ENCODE measurements at regions not wholly inside any gene's neighbourhood (a gene's known extent, or its start where the extent isn't known, plus 50 kb on each side); places are given as distances from the start of the nearest gene placed in this dataset.

- DNase-seq (ENCODE audit: low read depth): no peak
Measured at GRCh38 chr11:104594228-104594958, 303.9 kb downstream of the CASP12 start.

- no peak for DNase-seq (ENCODE audit: low read depth)
Measured at GRCh38 chr11:104588970-104589369, 309.3 kb downstream of the CASP12 start.

- no peak for DNase-seq (ENCODE audit: low read depth)
Measured at GRCh38 chr11:104588446-104588845, 309.8 kb downstream of the CASP12 start.

- no peak for DNase-seq (ENCODE audit: low read depth)
Measured at GRCh38 chr11:104584823-104585222, 313.4 kb downstream of the CASP12 start.

GRCh38 chr11:104583857-104584256 is 314.4 kb downstream of the CASP12 start:
- no peak for DNase-seq (ENCODE audit: low read depth)

- no peak for DNase-seq (ENCODE audit: low read depth)
Measured at GRCh38 chr11:104582431-104582830, 315.8 kb downstream of the CASP12 start.

- no peak for DNase-seq (ENCODE audit: low read depth)
Measured at GRCh38 chr11:104581246-104581980, 316.8 kb downstream of the CASP12 start.

GRCh38 chr11:104573441-104573990 is 324.7 kb downstream of the CASP12 start:
- DNase-seq (ENCODE audit: low read depth): no peak

GRCh38 chr11:104572279-104572678 is 326.0 kb downstream of the CASP12 start:
- no peak for DNase-seq (ENCODE audit: low read depth)

GRCh38 chr11:104570078-104570701 is 328.1 kb downstream of the CASP12 start:
- no peak for DNase-seq (ENCODE audit: low read depth)

- no peak for DNase-seq (ENCODE audit: low read depth)
Measured at GRCh38 chr11:104565583-104565961, 332.7 kb downstream of the CASP12 start.

- DNase-seq (ENCODE audit: low read depth): no peak
Measured at GRCh38 chr11:104564921-104565582, 333.2 kb downstream of the CASP12 start.

- no peak for DNase-seq (ENCODE audit: low read depth)
Measured at GRCh38 chr11:104556606-104557301, 341.5 kb downstream of the CASP12 start.

GRCh38 chr11:104549019-104549418 is 349.2 kb downstream of the CASP12 start:
- no peak for DNase-seq (ENCODE audit: low read depth)

- no peak for DNase-seq (ENCODE audit: low read depth)
Measured at GRCh38 chr11:104547996-104548661, 350.1 kb downstream of the CASP12 start.

- DNase-seq (ENCODE audit: low read depth): no peak
Measured at GRCh38 chr11:104546501-104546900, 351.8 kb downstream of the CASP12 start.

GRCh38 chr11:104541701-104542100 is 356.6 kb downstream of the CASP12 start:
- DNase-seq (ENCODE audit: low read depth): no peak

GRCh38 chr11:104538313-104538712 is 359.9 kb downstream of the CASP12 start:
- DNase-seq (ENCODE audit: low read depth): no peak

GRCh38 chr11:104534278-104534677 is 364.0 kb downstream of the CASP12 start:
- no peak for DNase-seq (ENCODE audit: low read depth)

GRCh38 chr11:104531894-104532293 is 366.4 kb downstream of the CASP12 start:
- DNase-seq (ENCODE audit: low read depth): no peak

GRCh38 chr11:104531075-104531474 is 367.1 kb upstream of the PDGFD start:
- no peak for DNase-seq (ENCODE audit: low read depth)

Measured in T-helper 22 cell (primary cell).